HEK293T (cell line): ENCODE measurements at regions not wholly inside any gene's neighbourhood (a gene's known extent, or its start where the extent isn't known, plus 50 kb on each side); places are given as distances from the start of the nearest gene placed in this dataset.

ENCODE experiments used
- ARNT ChIP-seq: fragments of 450-650 bp; IDR thresholded peaks from 2 replicates; pipeline ENCODE4 v1.6.1; 2017; ENCODE audit warnings: mild to moderate bottlenecking
- BHLHE40 ChIP-seq: fragments of 450-650 bp; IDR thresholded peaks from 2 replicates; pipeline ENCODE4 v1.6.1; 2016; ENCODE audit warnings: mild to moderate bottlenecking, moderate library complexity, borderline replicate concordance
- ELF4 ChIP-seq: fragments of 450-650 bp; IDR thresholded peaks from 2 replicates; pipeline ENCODE4 v1.6.1; 2017; ENCODE audit warnings: antibody characterized with exemption
- FOXA1 ChIP-seq: fragments of 450-650 bp; IDR thresholded peaks from 2 replicates; pipeline ENCODE4 v1.6.1; 2016; ENCODE audit warnings: mild to moderate bottlenecking
- FOXK2 ChIP-seq: fragments of 450-650 bp; IDR thresholded peaks from 2 replicates; pipeline ENCODE4 v1.6.1; 2016; ENCODE audit warnings: mild to moderate bottlenecking
- FOXM1 ChIP-seq: fragments of 450-650 bp; IDR thresholded peaks from 2 replicates; pipeline ENCODE4 v1.6.1; 2017; ENCODE audit warnings: mild to moderate bottlenecking, borderline replicate concordance
- L3MBTL2 ChIP-seq: fragments of 450-650 bp; conservative IDR thresholded peaks from 2 replicates; pipeline ENCODE4 v1.6.1; 2016; ENCODE audit warnings: mild to moderate bottlenecking
- NFRKB ChIP-seq: fragments of 450-650 bp; IDR thresholded peaks from 2 replicates; pipeline ENCODE4 v1.6.1; 2016; ENCODE audit warnings: mild to moderate bottlenecking, moderate library complexity
- PKNOX1 ChIP-seq: fragments of 450-650 bp; IDR thresholded peaks from 2 replicates; pipeline ENCODE4 v1.6.1; 2016
- SP1 ChIP-seq: fragments of 450-650 bp; IDR thresholded peaks from 2 replicates; pipeline ENCODE4 v1.6.1; 2017
- SUZ12 ChIP-seq: fragments of 450-650 bp; IDR thresholded peaks from 2 replicates; pipeline ENCODE4 v1.6.1; 2016; ENCODE audit warnings: mild to moderate bottlenecking
- TARDBP ChIP-seq: fragments of 450-650 bp; IDR thresholded peaks from 2 replicates; pipeline ENCODE4 v1.6.1; 2016
- ZNF384 ChIP-seq: fragments of 450-650 bp; IDR thresholded peaks from 2 replicates; pipeline ENCODE4 v1.6.1; 2016

- TF ChIP-seq ELF4 (no peak), SUZ12 (no peak), BHLHE40 (no peak), ZNF384 (no peak), ARNT (no peak), FOXM1 (no peak), FOXA1 (no peak), FOXK2 (no peak), SP1 (no peak), L3MBTL2 (no peak), TARDBP (no peak), NFRKB (no peak), PKNOX1 (no peak)
These were observed 211.6 kb upstream of the MBL2 start for GRCh38 chr10:52984169-52984568.
